GM19438 (cell line): ENCODE measurements at regions not wholly inside any gene's neighbourhood (a gene's known extent, or its start where the extent isn't known, plus 50 kb on each side); places are given as distances from the start of the nearest gene placed in this dataset.
A peak's percentile ranks its signal among the peaks of the same experiment; 100 is the strongest.
"Not testable (repeated sequence)": the region's sequence is repeated elsewhere in the genome, so short reads cannot be mapped to it uniquely, and the experiment has no call there.

Experiments used
- ATAC-seq: cut with Tn5 transposase; IDR thresholded peaks from one replicate; pipeline ENCODE4 v1.9.1; 2021; ENCODE audit warnings: low read depth; ENCODE audit not compliant: unreplicated experiment

GRCh38 chr20:48366230-48366629, 461.6 kb downstream of the PREX1 start:
- ATAC-seq: no peak

- no peak for ATAC-seq
These were observed 462.9 kb downstream of the PREX1 start for GRCh38 chr20:48364688-48365421.

GRCh38 chr20:48364055-48364454, 463.7 kb downstream of the PREX1 start:
- ATAC-seq: no peak

GRCh38 chr20:48360342-48360975, 467.3 kb downstream of the PREX1 start:
- ATAC-seq: peak; percentile 44

GRCh38 chr20:48359692-48360341, 468.0 kb downstream of the PREX1 start:
- ATAC-seq: peak; percentile 68

- ATAC-seq: not testable (repeated sequence)
These were observed 468.8 kb downstream of the PREX1 start for GRCh38 chr20:48359055-48359390.

GRCh38 chr20:48358176-48359054, 469.4 kb downstream of the PREX1 start:
- ATAC-seq: no peak

GRCh38 chr20:48357714-48358113, 470.1 kb downstream of the PREX1 start:
- no peak for ATAC-seq

GRCh38 chr20:48354903-48355302, 472.9 kb downstream of the PREX1 start:
- no peak for ATAC-seq

GRCh38 chr20:48354320-48354876, 473.4 kb downstream of the PREX1 start:
- no peak for ATAC-seq

GRCh38 chr20:48352628-48353027, 475.2 kb downstream of the PREX1 start:
- ATAC-seq: no peak

- ATAC-seq: no peak
These were observed 475.8 kb downstream of the PREX1 start for GRCh38 chr20:48352042-48352441.

- ATAC-seq: no peak
These were observed 477.3 kb downstream of the PREX1 start for GRCh38 chr20:48350313-48350988.

GRCh38 chr20:48349656-48350055, 478.1 kb downstream of the PREX1 start:
- no peak for ATAC-seq

GRCh38 chr20:48348022-48348421, 479.8 kb downstream of the PREX1 start:
- ATAC-seq: no peak

GRCh38 chr20:48342822-48343513, 484.8 kb downstream of the PREX1 start:
- ATAC-seq: no peak

GRCh38 chr20:48340883-48341281, 486.9 kb downstream of the PREX1 start:
- ATAC-seq: no peak

- ATAC-seq: no peak
These were observed 487.6 kb downstream of the PREX1 start for GRCh38 chr20:48339986-48340882.
